Keratinocyte (primary cell): ENCODE measurements at regions not wholly inside any gene's neighbourhood (a gene's known extent, or its start where the extent isn't known, plus 50 kb on each side); places are given as distances from the start of the nearest gene placed in this dataset.

Experiments
- DNase-seq: peaks from one replicate; pipeline ENCODE4 v3.0.0-alpha.2; 2011; ENCODE audit warnings: low read depth, missing footprints, low spot score
- FAIRE-seq: peaks from 2 replicates; lab custom pipeline; 2011; peaks lifted over from hg19 to GRCh38; lab: Jason Lieb, UNC
- H2AFZ ChIP-seq: 2 replicates; pipeline ENCODE4 v1.6.0; 2012; ENCODE audit warnings: low read length, control low read depth, inconsistent platforms; ENCODE audit not compliant: control insufficient read depth
- H3K27ac ChIP-seq: 2 replicates; pipeline ENCODE4 v1.5.1; 2011; ENCODE audit warnings: low read length; ENCODE audit not compliant: control insufficient read depth, insufficient read depth
- H3K27me3 ChIP-seq: 3 replicates; pipeline ENCODE4 v1.6.0; 2011; ENCODE audit warnings: low read length; ENCODE audit not compliant: control insufficient read depth, insufficient read depth; ENCODE audit errors: extremely low read depth
- H3K36me3 ChIP-seq, 2 experiments: 2 replicates in 1 of 2; 3 replicates in 1 of 2; pipeline ENCODE4 v1.5.1; 2011; ENCODE audit warnings: low read length in 2 of 2, mild to moderate bottlenecking in 1 of 2; ENCODE audit not compliant: control insufficient read depth in 2 of 2, insufficient read depth in 2 of 2; ENCODE audit errors: extremely low read depth in 1 of 2
- H3K4me1 ChIP-seq: 3 replicates; pipeline ENCODE4 v1.5.1; 2011; ENCODE audit warnings: low read length; ENCODE audit not compliant: control insufficient read depth, insufficient read depth; ENCODE audit errors: extremely low read depth
- H3K4me2 ChIP-seq: 3 replicates; pipeline ENCODE4 v1.6.0; 2011; ENCODE audit warnings: low read depth, low read length; ENCODE audit not compliant: control insufficient read depth, insufficient read depth; ENCODE audit errors: extremely low read depth
- H3K4me3 ChIP-seq, 3 experiments: fragments of 200-600 bp in 1 of 3; sonication (generic) in 1 of 3; 2 replicates in 2 of 3; 3 replicates in 1 of 3; pipeline ENCODE4 v1.5.1; 2011 to 2016; ENCODE audit warnings: low read length in 3 of 3, mild to moderate bottlenecking in 3 of 3, control low read depth in 2 of 3, inconsistent platforms in 1 of 3, low read depth in 1 of 3, mixed read lengths in 1 of 3, mixed run types in 1 of 3, moderate library complexity in 1 of 3; ENCODE audit not compliant: control insufficient read depth in 2 of 3, insufficient read depth in 2 of 3; ENCODE audit errors: extremely low read depth in 1 of 3
- H3K79me2 ChIP-seq: 2 replicates; pipeline ENCODE4 v1.6.0; 2012; ENCODE audit warnings: low read length; ENCODE audit not compliant: control insufficient read depth, insufficient read depth
- H3K9ac ChIP-seq: 3 replicates; pipeline ENCODE4 v1.6.0; 2011; ENCODE audit warnings: low read length; ENCODE audit not compliant: control insufficient read depth, insufficient read depth; ENCODE audit errors: extremely low read depth
- H3K9me1 ChIP-seq: 3 replicates; pipeline ENCODE4 v1.6.0; 2011; ENCODE audit warnings: low read length; ENCODE audit not compliant: control insufficient read depth, insufficient read depth; ENCODE audit errors: extremely low read depth
- H3K9me3 ChIP-seq: 2 replicates; pipeline ENCODE4 v1.5.1; 2012; ENCODE audit warnings: low read depth, low read length; ENCODE audit not compliant: control insufficient read depth
- H4K20me1 ChIP-seq: 3 replicates; pipeline ENCODE4 v1.6.0; 2011; ENCODE audit warnings: low read length; ENCODE audit not compliant: control insufficient read depth, insufficient read depth; ENCODE audit errors: extremely low read depth
- CTCF ChIP-seq, 3 experiments: IDR thresholded peaks in 1 of 3; conservative IDR thresholded peaks in 1 of 3; optimal IDR thresholded peaks in 1 of 3; 2 replicates in 2 of 3; 3 replicates in 1 of 3; pipeline versions ENCODE3 to v1.5.1; 2011; ENCODE audit warnings: low read length in 3 of 3, mild to moderate bottlenecking in 3 of 3, moderate library complexity in 2 of 3, control low read depth in 1 of 3, inconsistent platforms in 1 of 3; ENCODE audit not compliant: insufficient read depth in 2 of 3; ENCODE audit errors: extremely low read depth in 1 of 3
- EZH2 ChIP-seq: IDR thresholded peaks from one replicate; pipeline ENCODE4 v1.6.1; 2012; ENCODE audit warnings: inconsistent platforms, mild to moderate bottlenecking, low read length, moderate library complexity
- dilution Hi-C: fragments of 300-500 bp; cut with MboI; formaldehyde crosslinking; loops from one replicate; pipeline ENCODE4 v1.7.0; 2020; ENCODE audit warnings: low sequenced_read_pairs; ENCODE audit not compliant: extremely low pct_ligation_motif_present

- Histone ChIP-seq H3K4me3 (no peak overlapping the region), H3K9ac (no peak overlapping the region), H4K20me1 (no peaks in the 10 kb centered on the region), H3K4me2 (no peak overlapping the region), H3K9me3 (no peaks in the 10 kb centered on the region), H3K9me1 (no peaks in the 10 kb centered on the region), H3K27ac (no peak overlapping the region), H3K27me3 (no peaks in the 10 kb centered on the region), H3K4me1 (no peaks in the 10 kb centered on the region), H2AFZ (no peak overlapping the region), H3K79me2 (no peaks in the 10 kb centered on the region), H3K36me3 (no peaks in the 10 kb centered on the region)
- dilution Hi-C loops, result no loop called here
- no peak for TF ChIP-seq CTCF (optimal IDR thresholded peaks at IDR 0.05 in 1 of 3, IDR thresholded peaks at IDR 0.05 in 1 of 3, conservative IDR thresholded peaks at IDR 0.05 in 1 of 3; ENCODE audit: extremely low read depth in 1 of 3, insufficient read depth in 2 of 3, low read length in 3 of 3)
- no peak for TF ChIP-seq EZH2
- DNase-seq, result no peak
- FAIRE-seq, result no peak
Measured at GRCh38 chr2:120481446-120482194, 135.7 kb downstream of the INHBB start.

GRCh38 chr2:120482334-120482733 lies 136.4 kb downstream of the INHBB start:
- dilution Hi-C loops, result no loop called here
- no peak for TF ChIP-seq EZH2
- TF ChIP-seq CTCF (optimal IDR thresholded peaks at IDR 0.05 in 1 of 3, IDR thresholded peaks at IDR 0.05 in 1 of 3, conservative IDR thresholded peaks at IDR 0.05 in 1 of 3; ENCODE audit: extremely low read depth in 1 of 3, insufficient read depth in 2 of 3, low read length in 3 of 3), result no peak
- FAIRE-seq (no peak), DNase-seq (no peak)
- H2AFZ ChIP-seq, result no peak overlapping the region
- H3K27ac ChIP-seq, result no peak overlapping the region
- no peaks in the 10 kb centered on the region for H3K4me1 ChIP-seq
- H4K20me1 ChIP-seq, result no peaks in the 10 kb centered on the region
- H3K27me3 ChIP-seq, result no peaks in the 10 kb centered on the region
- H3K4me3 ChIP-seq, result no peak overlapping the region
- no peak overlapping the region for H3K4me2 ChIP-seq
- H3K79me2 ChIP-seq, result no peaks in the 10 kb centered on the region
- no peaks in the 10 kb centered on the region for H3K9me1 ChIP-seq
- no peaks in the 10 kb centered on the region for H3K36me3 ChIP-seq
- H3K9ac ChIP-seq, result no peak overlapping the region
- no peaks in the 10 kb centered on the region for H3K9me3 ChIP-seq
